Liver (tissue), 3 donors: ENCODE measurements at regions not wholly inside any gene's neighbourhood (a gene's known extent, or its start where the extent isn't known, plus 50 kb on each side); places are given as distances from the start of the nearest gene placed in this dataset.

Source experiments
- CTCF ChIP-seq: fragments of 150-350 bp; IDR thresholded peaks from 2 replicates; pipeline ENCODE4 v1.5.1; 2017; ENCODE audit warnings: improper control_type of control experiment, low read depth, low read length; ENCODE audit not compliant: missing input control
- EGR1 ChIP-seq, 2 donors: IDR thresholded peaks; 2 replicates each; pipeline ENCODE4 v1.6.1; 2016 to 2018; ENCODE audit warnings: antibody characterized with exemption in 2 of 2, low read depth in 2 of 2
- RXRA ChIP-seq, 2 donors: IDR thresholded peaks; 2 replicates each; pipeline ENCODE4 v1.6.1; 2017 to 2018; ENCODE audit warnings: antibody characterized with exemption in 2 of 2, mild to moderate bottlenecking in 1 of 2
- TF ChIP-seq, protein P1 (sequence below): IDR thresholded peaks from 2 replicates; pipeline ENCODE4 v1.6.1; 2016; ENCODE audit warnings: antibody characterized with exemption, mild to moderate bottlenecking
- donor health status: healthy.
- donor health status: healthy.

DNA sequence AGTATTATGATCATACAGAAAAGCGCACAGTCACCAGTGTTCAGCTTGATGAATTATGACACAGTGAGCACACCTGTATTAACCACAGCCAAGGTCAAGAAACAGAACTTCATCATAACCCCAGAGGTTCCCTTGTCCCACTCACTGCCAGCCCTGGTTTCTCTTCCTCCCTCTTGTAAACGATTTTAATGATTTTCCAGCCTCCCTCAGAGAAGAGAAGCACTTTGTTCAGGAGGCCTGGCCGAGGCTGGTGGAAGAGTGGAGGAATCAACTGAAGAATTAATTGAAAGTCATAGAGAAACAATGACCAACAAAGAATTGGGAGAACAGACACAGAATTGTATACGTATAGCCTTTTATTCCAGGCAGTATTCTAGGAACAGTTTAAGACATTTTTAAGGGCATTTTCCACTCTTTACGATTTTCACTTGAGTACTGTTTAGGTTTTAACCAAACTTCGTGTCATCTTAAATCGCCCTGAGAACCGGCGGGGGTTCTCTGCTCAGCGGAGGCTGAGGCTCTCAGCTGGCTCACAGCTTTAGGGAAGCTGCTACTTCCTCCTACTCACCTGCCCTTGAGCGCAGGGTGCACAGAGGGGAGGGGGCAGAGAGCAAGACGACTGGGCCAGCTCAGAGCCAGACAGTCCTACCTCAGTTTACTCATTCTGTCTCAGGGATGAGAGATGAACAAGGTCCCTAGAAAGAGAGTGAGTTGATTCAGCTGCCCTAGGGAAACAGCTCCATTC lies 108.6 kb downstream of the AKAP11 start:
- TF ChIP-seq CTCF (no peak), EGR1 (IDR thresholded peaks at IDR 0.05; ENCODE audit: low read depth in 2 of 2) (no peak), RXRA (IDR thresholded peaks at IDR 0.05) (no peak)
- TF ChIP-seq, protein P1, sequence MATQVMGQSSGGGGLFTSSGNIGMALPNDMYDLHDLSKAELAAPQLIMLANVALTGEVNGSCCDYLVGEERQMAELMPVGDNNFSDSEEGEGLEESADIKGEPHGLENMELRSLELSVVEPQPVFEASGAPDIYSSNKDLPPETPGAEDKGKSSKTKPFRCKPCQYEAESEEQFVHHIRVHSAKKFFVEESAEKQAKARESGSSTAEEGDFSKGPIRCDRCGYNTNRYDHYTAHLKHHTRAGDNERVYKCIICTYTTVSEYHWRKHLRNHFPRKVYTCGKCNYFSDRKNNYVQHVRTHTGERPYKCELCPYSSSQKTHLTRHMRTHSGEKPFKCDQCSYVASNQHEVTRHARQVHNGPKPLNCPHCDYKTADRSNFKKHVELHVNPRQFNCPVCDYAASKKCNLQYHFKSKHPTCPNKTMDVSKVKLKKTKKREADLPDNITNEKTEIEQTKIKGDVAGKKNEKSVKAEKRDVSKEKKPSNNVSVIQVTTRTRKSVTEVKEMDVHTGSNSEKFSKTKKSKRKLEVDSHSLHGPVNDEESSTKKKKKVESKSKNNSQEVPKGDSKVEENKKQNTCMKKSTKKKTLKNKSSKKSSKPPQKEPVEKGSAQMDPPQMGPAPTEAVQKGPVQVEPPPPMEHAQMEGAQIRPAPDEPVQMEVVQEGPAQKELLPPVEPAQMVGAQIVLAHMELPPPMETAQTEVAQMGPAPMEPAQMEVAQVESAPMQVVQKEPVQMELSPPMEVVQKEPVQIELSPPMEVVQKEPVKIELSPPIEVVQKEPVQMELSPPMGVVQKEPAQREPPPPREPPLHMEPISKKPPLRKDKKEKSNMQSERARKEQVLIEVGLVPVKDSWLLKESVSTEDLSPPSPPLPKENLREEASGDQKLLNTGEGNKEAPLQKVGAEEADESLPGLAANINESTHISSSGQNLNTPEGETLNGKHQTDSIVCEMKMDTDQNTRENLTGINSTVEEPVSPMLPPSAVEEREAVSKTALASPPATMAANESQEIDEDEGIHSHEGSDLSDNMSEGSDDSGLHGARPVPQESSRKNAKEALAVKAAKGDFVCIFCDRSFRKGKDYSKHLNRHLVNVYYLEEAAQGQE = no peak
